ENCODE measurements at regions not wholly inside any gene's neighbourhood (a gene's known extent, or its start where the extent isn't known, plus 50 kb on each side); places are given as distances from the start of the nearest gene placed in this dataset.

DNA sequence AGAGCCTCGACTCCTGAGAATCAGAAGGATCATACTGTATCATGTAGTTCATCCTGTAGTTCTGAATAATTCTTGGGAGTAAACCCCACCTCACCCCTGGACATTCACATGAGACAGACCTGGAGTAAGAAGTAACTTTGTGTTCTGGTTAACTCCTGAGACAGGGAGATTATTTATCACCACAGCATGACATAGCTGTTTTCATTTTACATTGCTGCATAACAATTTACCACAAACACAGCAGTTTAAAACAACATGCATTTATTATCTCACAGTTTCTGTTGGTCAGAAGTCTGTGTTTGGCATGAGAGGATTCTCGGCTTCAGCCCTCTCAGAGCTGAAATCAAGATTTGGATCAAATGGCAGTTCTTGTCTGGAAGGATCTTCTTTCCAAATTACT, 855.8 kb upstream of the FANCL start:
- no peak for ATAC-seq
- peaks cover 2 to 37% (median 17%) of the 10 kb centered on the region in 11 donors for H3K9me3 Mint-ChIP-seq
- H3K4me3 Mint-ChIP-seq = no peak overlapping the region
- DNase-seq = no peak
- H3K27ac Mint-ChIP-seq = no peak overlapping the region
- peaks cover 0 to 9% (median 0%) of the 10 kb centered on the region in 5 donors for H3K36me3 Mint-ChIP-seq
- Histone ChIP-seq H3K27ac (ENCODE audit: low read depth, low read length) (no peak overlapping the region), H3K4me1 (ENCODE audit: control insufficient read depth in 2 of 2, insufficient read depth in 2 of 2, low read length in 2 of 2) (no peaks in the 10 kb centered on the region), H3K36me3 (ENCODE audit: control insufficient read depth in 2 of 3, insufficient read depth in 3 of 3, low read length in 3 of 3) (no peaks in the 10 kb centered on the region), H3K4me3 (ENCODE audit: low read length) (no peak overlapping the region), H3K27me3 (ENCODE audit: control insufficient read depth in 2 of 2, insufficient read depth in 2 of 2, low read length in 2 of 2) (no peaks in the 10 kb centered on the region), H3K9me3 (ENCODE audit: control insufficient read depth in 2 of 3, low read length in 3 of 3) (peaks cover 0 to 15% (median 0%) of the 10 kb centered on the region in 3 experiments)
- POLR2A ChIA-PET = no interaction called here
- no peaks in the 10 kb centered on the region for H3K27me3 Mint-ChIP-seq
- CTCF ChIA-PET = no interaction called here
- no peaks in the 10 kb centered on the region for H3K4me1 Mint-ChIP-seq
- intact Hi-C loops (cut with micrococcal nuclease) = no loop called here

DNA sequence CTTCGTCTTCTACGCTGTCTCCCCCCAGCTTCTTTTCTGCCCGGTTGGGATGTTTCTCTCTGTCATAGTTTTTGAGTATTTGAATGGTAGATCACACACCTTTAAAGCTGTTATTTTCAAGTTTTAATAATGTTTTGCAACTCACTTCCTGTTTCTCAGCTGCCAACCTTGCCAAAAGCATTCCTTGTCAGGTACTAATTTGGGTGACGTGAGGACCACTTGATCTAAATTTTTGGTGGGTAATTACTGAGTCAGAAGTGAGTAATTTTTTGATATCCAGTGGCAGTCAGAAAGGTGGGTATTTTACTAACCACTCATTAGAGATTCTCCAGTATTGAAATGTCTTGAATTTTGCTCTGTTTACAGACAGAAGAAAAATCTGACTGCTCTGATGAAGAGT, 852.4 kb upstream of the FANCL start:
- CTCF ChIA-PET = no interaction called here
- no peak overlapping the region for H3K27ac ChIP-seq (ENCODE audit: low read depth, low read length)
- Mint-ChIP-seq H3K36me3 (peaks cover 0 to 4% (median 0%) of the 10 kb centered on the region in 5 donors), H3K27ac (no peak overlapping the region), H3K27me3 (no peaks in the 10 kb centered on the region), H3K4me3 (no peak overlapping the region), H3K9me3 (peaks cover 0 to 25% (median 10%) of the 10 kb centered on the region in 11 donors), H3K4me1 (no peaks in the 10 kb centered on the region)
- no peaks in the 10 kb centered on the region for H3K36me3 ChIP-seq (ENCODE audit: control insufficient read depth in 2 of 3, insufficient read depth in 3 of 3, low read length in 3 of 3)
- H3K4me1 ChIP-seq (ENCODE audit: control insufficient read depth in 2 of 2, insufficient read depth in 2 of 2, low read length in 2 of 2) = no peaks in the 10 kb centered on the region
- no peak for DNase-seq
- no peaks in the 10 kb centered on the region for H3K27me3 ChIP-seq (ENCODE audit: control insufficient read depth in 2 of 2, insufficient read depth in 2 of 2, low read length in 2 of 2)
- no peak overlapping the region for H3K4me3 ChIP-seq (ENCODE audit: low read length)
- H3K9me3 ChIP-seq (ENCODE audit: control insufficient read depth in 2 of 3, low read length in 3 of 3) = peaks cover 0 to 6% (median 0%) of the 10 kb centered on the region in 3 experiments
- no peak for ATAC-seq
- POLR2A ChIA-PET = no interaction called here
- intact Hi-C loops (cut with micrococcal nuclease) = no loop called here

DNA sequence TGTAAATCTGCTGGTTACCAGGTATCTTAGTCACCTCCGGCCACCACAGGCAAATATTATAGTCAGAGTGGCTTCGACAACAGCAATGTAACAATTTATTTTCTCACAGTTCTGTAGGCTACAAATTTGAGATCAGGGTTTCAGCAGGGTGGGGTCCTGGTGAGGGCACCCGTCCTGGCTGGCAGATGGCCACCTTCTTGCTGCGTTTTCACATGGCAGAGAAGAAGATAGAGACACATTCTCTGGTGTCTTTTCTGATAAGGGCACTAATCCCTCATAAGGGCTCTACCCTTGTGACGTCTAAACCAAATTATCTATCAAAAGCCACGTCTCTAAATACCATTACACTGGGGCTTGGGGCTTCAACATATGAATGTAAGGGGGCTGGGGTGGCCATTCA, 843.2 kb upstream of the FANCL start:
- H3K4me3 ChIP-seq (ENCODE audit: low read length) = no peak overlapping the region
- Mint-ChIP-seq H3K4me1 (no peaks in the 10 kb centered on the region), H3K27ac (no peak overlapping the region), H3K27me3 (no peaks in the 10 kb centered on the region), H3K36me3 (no peaks in the 10 kb centered on the region), H3K9me3 (peaks cover 0 to 5% (median 0%) of the 10 kb centered on the region in 11 donors), H3K4me3 (no peak overlapping the region)
- intact Hi-C loops (cut with micrococcal nuclease) = no loop called here
- ATAC-seq (no peak), DNase-seq (no peak)
- H3K36me3 ChIP-seq (ENCODE audit: control insufficient read depth in 2 of 3, insufficient read depth in 3 of 3, low read length in 3 of 3) = no peaks in the 10 kb centered on the region
- no peaks in the 10 kb centered on the region for H3K9me3 ChIP-seq (ENCODE audit: control insufficient read depth in 2 of 3, low read length in 3 of 3)
- no peak overlapping the region for H3K27ac ChIP-seq (ENCODE audit: low read depth, low read length)
- ChIA-PET CTCF (no interaction called here), POLR2A (no interaction called here)
- no peaks in the 10 kb centered on the region for H3K4me1 ChIP-seq (ENCODE audit: control insufficient read depth in 2 of 2, insufficient read depth in 2 of 2, low read length in 2 of 2)
- no peaks in the 10 kb centered on the region for H3K27me3 ChIP-seq (ENCODE audit: control insufficient read depth in 2 of 2, insufficient read depth in 2 of 2, low read length in 2 of 2)

DNA sequence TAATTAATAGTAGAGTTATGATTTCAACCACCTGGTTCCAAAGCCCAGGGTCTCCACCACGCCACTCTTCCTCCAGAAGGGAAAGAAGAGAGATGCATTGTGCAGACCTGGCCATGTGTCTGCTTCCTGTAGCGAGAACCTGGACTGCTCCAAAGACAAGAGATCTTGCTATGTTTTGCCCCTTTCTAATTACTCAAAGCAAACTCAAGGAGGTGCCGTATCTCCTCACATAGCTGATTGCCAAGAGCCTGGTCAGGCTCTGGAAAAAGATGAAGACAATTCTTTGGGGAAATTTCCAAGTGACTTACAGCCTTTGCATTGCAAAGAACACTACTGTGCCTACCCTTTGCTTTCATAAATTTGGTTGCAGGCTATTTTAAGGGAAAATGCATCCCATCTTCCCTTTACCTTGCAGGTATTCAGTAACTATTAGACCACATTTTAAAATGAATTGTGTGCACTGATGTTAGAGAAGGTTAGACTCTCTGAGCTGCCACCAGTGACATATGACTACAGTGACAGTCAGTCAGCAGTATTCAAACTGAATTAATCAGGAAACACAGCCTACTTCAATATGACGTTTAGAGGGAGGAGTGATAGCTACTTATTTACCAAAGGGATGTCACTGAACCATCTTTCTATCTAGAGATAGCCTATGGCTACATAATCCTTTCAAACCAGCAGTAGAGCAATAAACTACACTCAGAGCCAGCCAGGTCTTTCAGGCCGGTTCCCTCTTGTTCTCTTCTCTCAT, 842.1 kb upstream of the FANCL start:
- Histone ChIP-seq H3K4me3 (ENCODE audit: low read length) (no peak overlapping the region), H3K27me3 (ENCODE audit: control insufficient read depth in 2 of 2, insufficient read depth in 2 of 2, low read length in 2 of 2) (no peaks in the 10 kb centered on the region), H3K27ac (ENCODE audit: low read depth, low read length) (no peak overlapping the region), H3K9me3 (ENCODE audit: control insufficient read depth in 2 of 3, low read length in 3 of 3) (no peaks in the 10 kb centered on the region), H3K36me3 (ENCODE audit: control insufficient read depth in 2 of 3, insufficient read depth in 3 of 3, low read length in 3 of 3) (no peaks in the 10 kb centered on the region), H3K4me1 (ENCODE audit: control insufficient read depth in 2 of 2, insufficient read depth in 2 of 2, low read length in 2 of 2) (no peaks in the 10 kb centered on the region)
- no peak overlapping the region for H3K27ac Mint-ChIP-seq
- ChIA-PET CTCF (no interaction called here), POLR2A (no interaction called here)
- no peaks in the 10 kb centered on the region for H3K4me1 Mint-ChIP-seq
- ATAC-seq (no peak), DNase-seq (no peak)
- no peaks in the 10 kb centered on the region for H3K36me3 Mint-ChIP-seq
- intact Hi-C loops (cut with micrococcal nuclease) = no loop called here
- no peaks in the 10 kb centered on the region for H3K27me3 Mint-ChIP-seq
- no peak overlapping the region for H3K4me3 Mint-ChIP-seq
- peaks cover 0 to 5% (median 0%) of the 10 kb centered on the region in 11 donors for H3K9me3 Mint-ChIP-seq

DNA sequence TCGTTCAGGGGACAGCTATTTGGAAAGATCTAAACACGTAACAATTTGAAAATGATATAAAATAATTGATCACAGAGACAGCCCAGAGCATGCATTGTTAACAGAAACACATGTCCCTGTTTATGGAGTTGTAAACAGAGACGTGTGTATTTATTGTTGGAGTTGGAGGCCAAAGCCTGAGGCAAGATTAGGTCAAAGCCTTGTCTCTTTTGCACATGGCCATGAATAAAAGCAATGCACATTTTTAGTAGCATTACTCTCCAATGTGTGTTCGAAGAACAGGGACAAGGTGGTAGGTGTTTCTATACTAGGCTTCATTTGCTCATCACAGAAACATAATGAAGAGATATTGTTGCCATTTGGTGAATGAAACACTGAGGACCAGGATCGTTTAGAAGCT, 841.5 kb upstream of the FANCL start:
- no peak for DNase-seq
- no peak overlapping the region for H3K4me3 Mint-ChIP-seq
- intact Hi-C loops (cut with micrococcal nuclease) = no loop called here
- peaks cover 0 to 5% (median 0%) of the 10 kb centered on the region in 11 donors for H3K9me3 Mint-ChIP-seq
- POLR2A ChIA-PET = no interaction called here
- Histone ChIP-seq H3K4me1 (ENCODE audit: control insufficient read depth in 2 of 2, insufficient read depth in 2 of 2, low read length in 2 of 2) (no peaks in the 10 kb centered on the region), H3K36me3 (ENCODE audit: control insufficient read depth in 2 of 3, insufficient read depth in 3 of 3, low read length in 3 of 3) (no peaks in the 10 kb centered on the region), H3K4me3 (ENCODE audit: low read length) (no peak overlapping the region), H3K27me3 (ENCODE audit: control insufficient read depth in 2 of 2, insufficient read depth in 2 of 2, low read length in 2 of 2) (no peaks in the 10 kb centered on the region), H3K27ac (ENCODE audit: low read depth, low read length) (no peak overlapping the region), H3K9me3 (ENCODE audit: control insufficient read depth in 2 of 3, low read length in 3 of 3) (no peaks in the 10 kb centered on the region)
- CTCF ChIA-PET = no interaction called here
- no peaks in the 10 kb centered on the region for H3K36me3 Mint-ChIP-seq
- no peaks in the 10 kb centered on the region for H3K4me1 Mint-ChIP-seq
- no peak overlapping the region for H3K27ac Mint-ChIP-seq
- ATAC-seq = no peak
- H3K27me3 Mint-ChIP-seq = no peaks in the 10 kb centered on the region

DNA sequence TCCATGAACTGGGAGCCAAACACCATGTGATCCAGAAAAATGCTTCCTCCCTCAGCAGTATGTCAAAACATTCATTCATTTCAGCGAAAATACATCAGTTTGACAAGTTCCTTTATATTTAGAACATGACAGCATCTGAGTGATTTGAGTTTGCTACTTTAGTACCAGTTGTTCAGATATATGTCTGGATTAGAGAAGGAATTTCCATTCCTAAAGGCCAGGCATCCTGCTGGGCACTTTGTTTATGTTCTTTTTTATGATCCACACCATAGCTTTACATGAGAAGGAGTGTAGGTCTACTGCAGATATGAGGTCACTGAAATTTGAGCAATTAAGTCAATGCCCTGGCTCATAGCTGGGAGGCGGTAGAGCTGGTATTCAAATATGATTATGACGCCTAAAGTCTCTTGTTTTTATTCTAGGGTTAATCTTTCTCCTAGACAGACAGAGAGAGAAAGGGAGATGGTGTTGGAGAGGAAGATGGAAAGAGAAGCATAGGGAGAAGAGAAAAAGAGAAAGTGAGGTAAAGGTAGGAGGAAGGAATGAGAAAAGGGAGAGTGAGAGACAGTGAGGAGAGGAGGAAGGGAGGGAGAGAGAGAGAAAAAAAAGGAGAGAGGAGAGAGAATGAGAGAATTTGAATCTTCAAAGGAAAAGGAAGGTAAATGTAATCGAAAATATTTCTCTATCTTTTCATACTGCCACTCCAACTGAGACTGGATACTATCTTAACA, 839.5 kb upstream of the FANCL start:
- Mint-ChIP-seq H3K36me3 (no peaks in the 10 kb centered on the region), H3K27ac (no peak overlapping the region)
- no peak for DNase-seq

More for the DNA sequence above, 839.5 kb upstream of the FANCL start:
- intact Hi-C loops (cut with micrococcal nuclease) = no loop called here
- Histone ChIP-seq H3K4me1 (ENCODE audit: control insufficient read depth in 2 of 2, insufficient read depth in 2 of 2, low read length in 2 of 2) (no peaks in the 10 kb centered on the region), H3K27ac (ENCODE audit: low read depth, low read length) (no peak overlapping the region), H3K9me3 (ENCODE audit: control insufficient read depth in 2 of 3, low read length in 3 of 3) (no peaks in the 10 kb centered on the region), H3K27me3 (ENCODE audit: control insufficient read depth in 2 of 2, insufficient read depth in 2 of 2, low read length in 2 of 2) (no peaks in the 10 kb centered on the region), H3K36me3 (ENCODE audit: control insufficient read depth in 2 of 3, insufficient read depth in 3 of 3, low read length in 3 of 3) (no peaks in the 10 kb centered on the region), H3K4me3 (ENCODE audit: low read length) (no peak overlapping the region)
- H3K27me3 Mint-ChIP-seq = no peaks in the 10 kb centered on the region
- ChIA-PET POLR2A (no interaction called here), CTCF (interaction anchor here (0.6 kb wide), 1 partner anchor 1268 kb away, joined by 4 read pairs; no protein-coding TSS in a partner anchor)
- H3K9me3 Mint-ChIP-seq = peaks cover 0 to 5% (median 0%) of the 10 kb centered on the region in 11 donors
- no peak overlapping the region for H3K4me3 Mint-ChIP-seq
- ATAC-seq = no peak
- no peaks in the 10 kb centered on the region for H3K4me1 Mint-ChIP-seq

Data from naive thymus-derived CD4-positive, alpha-beta T cell (primary cell).